GM12874 (cell line): ENCODE measurements at regions not wholly inside any gene's neighbourhood (a gene's known extent, or its start where the extent isn't known, plus 50 kb on each side); places are given as distances from the start of the nearest gene placed in this dataset.

Experiments used
- TF ChIP-seq, protein P1 (sequence below): IDR thresholded peaks from 2 replicates; pipeline ENCODE4 v1.5.1; 2011; ENCODE audit warnings: low read depth, mild to moderate bottlenecking, control low read depth, low read length, moderate library complexity; ENCODE audit not compliant: insufficient read depth

DNA sequence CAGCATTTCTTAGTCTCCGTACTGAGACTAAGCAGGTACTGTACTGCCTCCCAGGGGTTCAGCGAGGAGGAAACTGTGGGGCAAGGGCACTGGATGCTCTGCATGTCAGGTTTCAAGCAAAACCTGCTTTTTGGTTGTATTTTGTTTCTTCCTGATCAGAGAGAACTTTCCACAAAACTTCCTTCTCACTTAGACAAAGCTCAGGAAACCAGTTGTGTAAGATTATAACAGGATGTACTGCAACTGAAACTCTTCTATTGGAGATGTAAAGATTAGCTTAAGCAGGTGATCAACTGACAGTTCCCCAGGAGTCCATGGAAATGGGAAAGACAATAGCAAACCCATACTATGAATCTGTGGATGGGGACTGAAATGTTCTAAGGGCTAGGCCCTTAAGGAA lies 67.3 kb downstream of the PLCE1 start:
- TF ChIP-seq, protein P1, sequence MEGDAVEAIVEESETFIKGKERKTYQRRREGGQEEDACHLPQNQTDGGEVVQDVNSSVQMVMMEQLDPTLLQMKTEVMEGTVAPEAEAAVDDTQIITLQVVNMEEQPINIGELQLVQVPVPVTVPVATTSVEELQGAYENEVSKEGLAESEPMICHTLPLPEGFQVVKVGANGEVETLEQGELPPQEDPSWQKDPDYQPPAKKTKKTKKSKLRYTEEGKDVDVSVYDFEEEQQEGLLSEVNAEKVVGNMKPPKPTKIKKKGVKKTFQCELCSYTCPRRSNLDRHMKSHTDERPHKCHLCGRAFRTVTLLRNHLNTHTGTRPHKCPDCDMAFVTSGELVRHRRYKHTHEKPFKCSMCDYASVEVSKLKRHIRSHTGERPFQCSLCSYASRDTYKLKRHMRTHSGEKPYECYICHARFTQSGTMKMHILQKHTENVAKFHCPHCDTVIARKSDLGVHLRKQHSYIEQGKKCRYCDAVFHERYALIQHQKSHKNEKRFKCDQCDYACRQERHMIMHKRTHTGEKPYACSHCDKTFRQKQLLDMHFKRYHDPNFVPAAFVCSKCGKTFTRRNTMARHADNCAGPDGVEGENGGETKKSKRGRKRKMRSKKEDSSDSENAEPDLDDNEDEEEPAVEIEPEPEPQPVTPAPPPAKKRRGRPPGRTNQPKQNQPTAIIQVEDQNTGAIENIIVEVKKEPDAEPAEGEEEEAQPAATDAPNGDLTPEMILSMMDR: no peak

DNA sequence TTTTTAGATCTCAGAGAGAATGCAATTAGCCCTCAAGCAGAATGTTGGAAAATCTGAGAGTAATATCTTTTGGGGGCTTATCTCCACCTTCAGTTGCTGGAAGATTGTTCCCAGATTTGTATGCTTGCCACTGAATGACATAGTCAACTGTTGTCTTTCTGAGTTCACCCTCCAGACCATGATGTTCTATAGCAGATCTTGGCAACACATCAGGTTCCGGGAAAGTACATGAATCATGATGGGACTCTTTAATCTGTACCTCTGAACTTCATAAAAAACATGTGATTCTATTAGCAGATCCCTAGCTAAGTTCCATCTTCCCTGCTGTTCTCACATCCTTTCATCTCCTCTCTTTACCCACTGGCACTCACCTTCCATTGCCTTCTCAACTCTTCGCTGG lies 68.9 kb downstream of the PLCE1 start:
- TF ChIP-seq, protein P1: no peak

DNA sequence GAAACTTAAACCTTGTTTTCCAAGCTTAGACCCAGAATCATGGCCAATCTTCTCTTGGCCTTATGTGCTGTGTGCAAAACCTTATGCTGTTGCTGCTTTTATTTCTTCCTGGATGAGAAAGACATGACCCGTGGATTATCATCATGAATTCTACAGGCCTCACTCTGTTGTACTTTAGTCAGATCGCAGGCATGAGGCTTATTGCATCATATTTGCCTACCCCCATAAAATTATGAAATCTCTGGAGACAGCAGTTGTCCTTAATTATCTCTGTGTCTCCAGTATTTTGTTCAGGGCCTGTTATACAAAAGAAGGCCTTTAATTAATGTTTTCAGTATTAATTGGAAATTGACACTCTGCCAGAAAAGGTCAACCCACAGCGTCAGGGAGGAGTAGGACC lies 71.6 kb downstream of the PLCE1 start:
- TF ChIP-seq, protein P1: no peak

DNA sequence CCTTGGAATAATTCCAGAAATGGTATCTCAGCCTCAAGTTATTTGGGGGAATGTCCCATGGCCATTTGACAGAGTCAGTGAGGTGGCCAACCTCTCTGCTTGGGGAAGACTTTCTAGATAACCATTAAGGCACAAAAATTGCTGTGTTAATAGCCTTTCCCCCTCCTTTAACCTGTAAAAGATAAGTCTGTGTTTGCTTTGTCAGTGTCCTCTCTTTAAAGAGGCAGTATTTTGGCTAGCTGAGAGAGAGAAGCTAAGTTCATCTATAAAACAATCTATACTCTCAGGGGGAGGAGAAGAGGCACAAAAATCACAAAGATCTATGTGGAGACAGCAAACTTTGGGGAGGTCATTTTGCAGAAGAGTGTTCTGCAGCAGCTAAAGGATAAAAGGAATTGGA lies 72.1 kb downstream of the PLCE1 start:
- TF ChIP-seq, protein P1: no peak

DNA sequence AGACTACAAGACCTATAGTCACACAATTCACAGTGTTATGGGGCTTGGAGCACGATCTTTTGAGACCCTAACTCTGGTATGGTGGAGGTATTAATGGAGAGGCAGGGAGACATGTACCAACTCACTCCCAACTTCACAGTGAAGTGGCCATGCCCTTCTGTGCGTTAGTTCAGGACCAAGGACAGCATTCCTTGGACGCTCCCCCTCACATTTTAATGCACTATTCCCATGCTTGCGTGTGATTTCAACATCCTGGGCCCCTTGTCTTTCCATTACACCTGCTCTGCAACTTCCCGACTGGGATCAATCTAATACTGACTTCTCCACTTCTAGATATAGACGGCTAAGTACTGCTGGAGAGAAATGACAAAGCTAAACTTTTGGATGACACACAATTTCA lies 72.7 kb downstream of the PLCE1 start:
- TF ChIP-seq, protein P1: no peak

DNA sequence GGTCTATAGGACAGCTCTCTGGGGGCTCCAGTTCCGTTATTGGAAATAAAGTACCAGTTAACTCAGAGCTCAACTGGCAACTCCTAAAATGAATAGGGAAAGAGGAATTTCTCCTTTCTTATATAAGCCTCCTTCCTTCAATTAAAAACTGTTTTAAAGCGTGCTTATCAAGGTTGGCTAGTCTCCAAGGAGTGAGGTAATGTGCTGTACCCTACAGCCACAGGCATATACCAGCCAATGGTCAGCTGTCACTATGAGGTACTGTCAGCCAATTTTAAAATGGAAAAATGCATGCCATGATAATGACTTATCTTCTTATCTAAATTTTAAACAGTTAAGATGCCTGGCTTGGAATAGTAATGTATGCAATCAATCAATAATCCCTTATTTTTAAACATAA lies 76.2 kb downstream of the PLCE1 start:
- TF ChIP-seq, protein P1: no peak

DNA sequence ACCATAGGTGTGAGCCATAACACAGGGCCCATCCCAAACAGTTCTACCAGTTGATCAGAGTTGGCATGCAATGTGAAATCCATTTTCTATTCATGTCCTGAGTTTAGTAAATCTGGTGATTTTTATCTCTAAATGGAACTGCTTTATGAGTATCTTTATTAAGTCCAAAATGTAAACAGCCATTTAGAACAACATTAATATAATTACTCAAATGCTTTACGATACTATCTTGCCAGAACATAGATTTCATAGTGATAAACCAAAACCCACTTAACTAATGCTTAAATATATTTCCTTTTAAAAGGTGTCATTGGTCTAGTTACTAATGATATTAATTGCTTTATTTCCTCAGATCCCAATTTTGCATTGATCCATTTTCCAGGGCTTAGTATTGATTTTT lies 80.7 kb downstream of the PLCE1 start:
- TF ChIP-seq, protein P1: no peak

DNA sequence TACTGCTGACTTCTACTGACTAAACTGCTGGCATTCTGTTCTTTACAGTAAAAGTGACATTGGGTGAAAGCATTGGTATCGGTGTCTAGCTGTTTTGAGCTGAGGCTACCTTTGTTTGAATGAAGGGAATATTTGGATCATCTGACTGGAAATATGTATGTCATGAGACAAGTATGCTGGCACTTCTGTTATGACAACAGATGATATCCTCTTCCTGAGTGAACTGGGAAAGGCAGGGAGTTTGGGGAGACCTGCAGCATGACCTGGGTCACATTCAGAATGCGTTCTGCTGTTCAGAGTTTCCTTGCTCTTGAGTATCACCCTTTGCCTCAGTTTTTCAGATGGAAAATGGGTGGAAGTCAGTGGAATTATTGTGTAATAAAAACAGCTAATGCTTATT lies 81.8 kb downstream of the PLCE1 start:
- TF ChIP-seq, protein P1: no peak
